Gastrocnemius medialis (tissue), 4 donors: ENCODE measurements at regions not wholly inside any gene's neighbourhood (a gene's known extent, or its start where the extent isn't known, plus 50 kb on each side); places are given as distances from the start of the nearest gene placed in this dataset.

ENCODE experiments used
- POLR2A ChIP-seq, 2 donors: fragments of 450-650 bp; IDR thresholded peaks; one replicate each; pipeline ENCODE4 v1.6.1; 2017; ENCODE audit warnings: antibody characterized with exemption in 2 of 2, mild to moderate bottlenecking in 2 of 2, moderate library complexity in 2 of 2
- TF ChIP-seq, protein P1 (sequence below), 5 experiments: fragments of 450-650 bp in 3 of 5; fragments of 200-600 bp in 2 of 5; sonication (generic) in 2 of 5; IDR thresholded peaks in 4 of 5; conservative IDR thresholded peaks in 1 of 5; 1 replicate in 4 of 5; 2 replicates in 1 of 5; pipeline ENCODE4 v1.5.1; 2016 to 2019; ENCODE audit warnings: antibody characterized with exemption in 5 of 5, mild to moderate bottlenecking in 3 of 5, moderate library complexity in 3 of 5

DNA sequence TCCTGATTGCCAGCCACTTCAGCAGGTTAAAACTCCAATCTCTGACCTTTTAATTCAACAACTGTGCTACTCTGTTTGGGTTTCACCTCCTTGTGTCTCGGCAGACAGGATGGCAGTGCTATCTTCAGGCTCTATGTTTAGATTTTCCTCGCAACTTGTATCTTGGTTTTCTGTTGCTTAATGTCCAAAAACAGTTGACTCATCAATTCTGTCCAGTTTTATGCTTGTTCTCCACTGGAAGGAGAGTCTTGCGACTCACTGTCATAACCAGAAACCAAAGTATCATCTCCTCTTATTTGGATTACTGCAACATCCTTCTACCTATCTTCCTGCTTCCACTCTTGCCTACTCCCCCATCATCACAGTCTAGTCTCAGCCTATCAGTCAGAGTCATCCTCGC lies 130.9 kb upstream of the ADAMTS16 start:
- no peak for TF ChIP-seq POLR2A (IDR thresholded peaks at IDR 0.05)
- TF ChIP-seq, protein P1, sequence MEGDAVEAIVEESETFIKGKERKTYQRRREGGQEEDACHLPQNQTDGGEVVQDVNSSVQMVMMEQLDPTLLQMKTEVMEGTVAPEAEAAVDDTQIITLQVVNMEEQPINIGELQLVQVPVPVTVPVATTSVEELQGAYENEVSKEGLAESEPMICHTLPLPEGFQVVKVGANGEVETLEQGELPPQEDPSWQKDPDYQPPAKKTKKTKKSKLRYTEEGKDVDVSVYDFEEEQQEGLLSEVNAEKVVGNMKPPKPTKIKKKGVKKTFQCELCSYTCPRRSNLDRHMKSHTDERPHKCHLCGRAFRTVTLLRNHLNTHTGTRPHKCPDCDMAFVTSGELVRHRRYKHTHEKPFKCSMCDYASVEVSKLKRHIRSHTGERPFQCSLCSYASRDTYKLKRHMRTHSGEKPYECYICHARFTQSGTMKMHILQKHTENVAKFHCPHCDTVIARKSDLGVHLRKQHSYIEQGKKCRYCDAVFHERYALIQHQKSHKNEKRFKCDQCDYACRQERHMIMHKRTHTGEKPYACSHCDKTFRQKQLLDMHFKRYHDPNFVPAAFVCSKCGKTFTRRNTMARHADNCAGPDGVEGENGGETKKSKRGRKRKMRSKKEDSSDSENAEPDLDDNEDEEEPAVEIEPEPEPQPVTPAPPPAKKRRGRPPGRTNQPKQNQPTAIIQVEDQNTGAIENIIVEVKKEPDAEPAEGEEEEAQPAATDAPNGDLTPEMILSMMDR (IDR thresholded peaks at IDR 0.05 in 4 of 5, conservative IDR thresholded peaks at IDR 0.05 in 1 of 5) = no peak
